Naive thymus-derived CD4-positive, alpha-beta T cell (primary cell): ENCODE measurements at regions not wholly inside any gene's neighbourhood (a gene's known extent, or its start where the extent isn't known, plus 50 kb on each side); places are given as distances from the start of the nearest gene placed in this dataset.
A peak's percentile ranks its signal among the peaks of the same experiment; 100 is the strongest.

Experiments used
- ATAC-seq: fragments of 150-1000 bp; cut with Tn5 transposase; 2 replicates; pipeline ENCODE4 v1.10.0; 2021; ENCODE audit warnings: mild to moderate bottlenecking, moderate library complexity
- CTCF ChIA-PET: fragments of 350-600 bp; sonication (Branson Sonifier 250); formaldehyde crosslinking; loops from one replicate; lab custom pipeline; 2021; ENCODE audit warnings: antibody characterized with exemption; lab: Charles Lee
- POLR2A ChIA-PET: fragments of 350-600 bp; sonication (Branson Sonifier 250); formaldehyde crosslinking; loops from one replicate; lab custom pipeline; 2021; ENCODE audit warnings: antibody characterized with exemption, inconsistent platforms; lab: Charles Lee
- DNase-seq, 9 donors: peaks; one replicate each; pipeline versions ENCODE4 v3.0.0 to v3.0.0-alpha.2; 2020 to 2022; ENCODE audit warnings: mixed read lengths in 1 of 9
- H3K27ac ChIP-seq: one replicate; pipeline ENCODE4 v1.7.0; 2013; ENCODE audit warnings: mild to moderate bottlenecking, low read depth, low read length, moderate library complexity
- H3K27me3 ChIP-seq, 2 donors: one replicate each; pipeline ENCODE4 v1.7.0; 2013; ENCODE audit warnings: low read length in 2 of 2, mild to moderate bottlenecking in 2 of 2, moderate library complexity in 2 of 2; ENCODE audit not compliant: control insufficient read depth in 2 of 2, insufficient read depth in 2 of 2
- H3K36me3 ChIP-seq, 3 experiments: 1 replicate in 2 of 3; 2 replicates in 1 of 3; pipeline ENCODE4 v1.7.0; 2013; ENCODE audit warnings: low read length in 3 of 3, mild to moderate bottlenecking in 3 of 3, moderate library complexity in 1 of 3; ENCODE audit not compliant: insufficient read depth in 3 of 3, control insufficient read depth in 2 of 3
- H3K4me1 ChIP-seq, 2 donors: one replicate each; pipeline ENCODE4 v1.7.0; 2013; ENCODE audit warnings: low read length in 2 of 2, mild to moderate bottlenecking in 2 of 2, moderate library complexity in 1 of 2; ENCODE audit not compliant: control insufficient read depth in 2 of 2, insufficient read depth in 2 of 2
- H3K4me3 ChIP-seq: 2 replicates; pipeline ENCODE4 v1.7.0; 2013; ENCODE audit warnings: mild to moderate bottlenecking, low read length
- H3K9me3 ChIP-seq, 3 experiments: 1 replicate in 2 of 3; 2 replicates in 1 of 3; pipeline ENCODE4 v1.7.0; 2013; ENCODE audit warnings: low read length in 3 of 3; ENCODE audit not compliant: control insufficient read depth in 2 of 3
- H3K27ac Mint-ChIP-seq, 9 donors: one replicate each; pipeline ENCODE4 v1.8.0; 2020 to 2022; ENCODE audit warnings: mixed read lengths in 9 of 9, mild to moderate bottlenecking in 8 of 9, moderate library complexity in 5 of 9, inconsistent platforms in 2 of 9
- H3K27me3 Mint-ChIP-seq, 5 donors: one replicate each; pipeline ENCODE4 v1.8.0; 2021 to 2022; ENCODE audit warnings: mixed read lengths in 5 of 5, mild to moderate bottlenecking in 1 of 5
- H3K36me3 Mint-ChIP-seq, 5 donors: one replicate each; pipeline ENCODE4 v1.8.0; 2020 to 2022; ENCODE audit warnings: mixed read lengths in 5 of 5, mild to moderate bottlenecking in 3 of 5, inconsistent platforms in 1 of 5
- H3K4me1 Mint-ChIP-seq, 7 donors: one replicate each; pipeline ENCODE4 v1.8.0; 2020 to 2022; ENCODE audit warnings: mixed read lengths in 7 of 7, mild to moderate bottlenecking in 3 of 7, inconsistent platforms in 1 of 7
- H3K4me3 Mint-ChIP-seq, 10 donors: one replicate each; pipeline ENCODE4 v1.8.0; 2020 to 2022; ENCODE audit warnings: mild to moderate bottlenecking in 10 of 10, mixed read lengths in 10 of 10, moderate library complexity in 6 of 10, inconsistent platforms in 2 of 10
- H3K9me3 Mint-ChIP-seq, 11 donors: one replicate each; pipeline ENCODE4 v1.8.0; 2020 to 2022; ENCODE audit warnings: mixed read lengths in 11 of 11, mild to moderate bottlenecking in 4 of 11, inconsistent platforms in 1 of 11, moderate library complexity in 1 of 11
- intact Hi-C, 2 donors: fragments of 100-400 bp; cut with micrococcal nuclease; formaldehyde crosslinking; loops; one replicate each; pipeline ENCODE4 v1.15.1; 2023

DNA sequence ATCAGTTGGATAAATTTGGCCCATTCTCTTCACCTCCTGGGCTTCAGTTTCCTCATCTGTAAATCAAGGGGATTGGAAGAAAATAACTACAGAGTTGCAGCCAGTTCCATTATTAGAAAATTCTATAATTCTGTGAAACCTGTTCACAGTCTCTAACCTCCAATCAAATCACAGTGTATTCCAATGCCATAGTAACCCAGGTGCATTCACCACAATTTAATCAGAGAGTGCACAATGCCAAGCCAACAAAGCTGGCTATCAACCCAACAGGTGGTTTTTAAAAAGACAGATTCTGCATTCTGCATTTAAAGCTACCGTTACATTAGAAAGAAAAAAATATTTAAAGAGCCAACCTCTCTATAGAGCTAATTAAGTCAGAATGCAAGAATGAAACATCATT lies 308.6 kb downstream of the RNF144A start:
- Mint-ChIP-seq H3K9me3 (peaks cover 0 to 18% (median 2%) of the 10 kb centered on the region in 11 donors), H3K27ac (no peak overlapping the region), H3K27me3 (peaks cover 0 to 12% (median 0%) of the 10 kb centered on the region in 5 donors), H3K36me3 (peaks cover 0 to 10% (median 3%) of the 10 kb centered on the region in 5 donors), H3K4me1 (no peaks in the 10 kb centered on the region), H3K4me3 (no peak overlapping the region)
- ChIA-PET CTCF (interaction anchor here (0.6 kb wide), 1 partner anchor 392 kb away, joined by 3 read pairs; no protein-coding TSS in a partner anchor), POLR2A (no interaction called here)
- Histone ChIP-seq H3K4me1 (no peaks in the 10 kb centered on the region), H3K27me3 (no peaks in the 10 kb centered on the region), H3K36me3 (no peaks in the 10 kb centered on the region), H3K27ac (no peak overlapping the region), H3K4me3 (no peak overlapping the region), H3K9me3 (no peaks in the 10 kb centered on the region)
- intact Hi-C loops = no loop called here
- DNase-seq (no peak), ATAC-seq (no peak)

GRCh38 chr2:7226501-7226900 lies 309.3 kb downstream of the RNF144A start:
- Histone ChIP-seq H3K4me1 (no peaks in the 10 kb centered on the region), H3K9me3 (no peaks in the 10 kb centered on the region), H3K27ac (no peak overlapping the region), H3K4me3 (no peak overlapping the region), H3K36me3 (no peaks in the 10 kb centered on the region), H3K27me3 (no peaks in the 10 kb centered on the region)
- ChIA-PET CTCF (interaction anchor here (0.6 kb wide), 1 partner anchor 392 kb away, joined by 3 read pairs; no protein-coding TSS in a partner anchor), POLR2A (no interaction called here)
- peaks cover 0 to 4% (median 0%) of the 10 kb centered on the region in 5 donors for H3K36me3 Mint-ChIP-seq
- H3K4me3 Mint-ChIP-seq = no peak overlapping the region
- peaks cover 0 to 10% (median 0%) of the 10 kb centered on the region in 5 donors for H3K27me3 Mint-ChIP-seq
- no peaks in the 10 kb centered on the region for H3K4me1 Mint-ChIP-seq
- peaks cover 0 to 11% (median 0%) of the 10 kb centered on the region in 11 donors for H3K9me3 Mint-ChIP-seq
- ATAC-seq (no peak), DNase-seq (no peak)
- H3K27ac Mint-ChIP-seq = no peak overlapping the region
- intact Hi-C loops = no loop called here

- no peaks in the 10 kb centered on the region for H3K4me1 Mint-ChIP-seq
These were observed 315.9 kb downstream of the RNF144A start for GRCh38 chr2:7233126-7233525.

GRCh38 chr2:7237466-7237865 lies 320.3 kb downstream of the RNF144A start:
- ChIA-PET CTCF (no interaction called here), POLR2A (no interaction called here)
- intact Hi-C loops = no loop called here
- Histone ChIP-seq H3K36me3 (no peaks in the 10 kb centered on the region), H3K4me3 (no peak overlapping the region), H3K27ac (no peak overlapping the region), H3K27me3 (no peaks in the 10 kb centered on the region), H3K9me3 (no peaks in the 10 kb centered on the region), H3K4me1 (no peaks in the 10 kb centered on the region)
- no peak for ATAC-seq
- no peak overlapping the region for H3K4me3 Mint-ChIP-seq
- no peak for DNase-seq
- peaks cover 0 to 3% (median 0%) of the 10 kb centered on the region in 5 donors for H3K36me3 Mint-ChIP-seq
- peaks cover 0 to 3% (median 0%) of the 10 kb centered on the region in 5 donors for H3K27me3 Mint-ChIP-seq
- no peak overlapping the region for H3K27ac Mint-ChIP-seq
- peaks cover 0 to 7% (median 4%) of the 10 kb centered on the region in 7 donors for H3K4me1 Mint-ChIP-seq
- peaks cover 0 to 2% (median 0%) of the 10 kb centered on the region in 11 donors for H3K9me3 Mint-ChIP-seq

More at GRCh38 chr2:7233126-7233525, 315.9 kb downstream of the RNF144A start:
- ChIA-PET POLR2A (no interaction called here), CTCF (no interaction called here)
- H3K9me3 ChIP-seq = no peaks in the 10 kb centered on the region
- Mint-ChIP-seq H3K9me3 (no peaks in the 10 kb centered on the region), H3K27ac (no peak overlapping the region), H3K36me3 (peaks cover 0 to 3% (median under 1%) of the 10 kb centered on the region in 5 donors), H3K27me3 (peaks cover 0 to 3% (median 0%) of the 10 kb centered on the region in 5 donors), H3K4me3 (no peak overlapping the region)
- no peaks in the 10 kb centered on the region for H3K36me3 ChIP-seq
- H3K4me1 ChIP-seq = no peaks in the 10 kb centered on the region
- DNase-seq = no peak
- intact Hi-C loops = no loop called here
- H3K27ac ChIP-seq = no peak overlapping the region
- H3K27me3 ChIP-seq = no peaks in the 10 kb centered on the region
- no peak for ATAC-seq
- H3K4me3 ChIP-seq = no peak overlapping the region

DNA sequence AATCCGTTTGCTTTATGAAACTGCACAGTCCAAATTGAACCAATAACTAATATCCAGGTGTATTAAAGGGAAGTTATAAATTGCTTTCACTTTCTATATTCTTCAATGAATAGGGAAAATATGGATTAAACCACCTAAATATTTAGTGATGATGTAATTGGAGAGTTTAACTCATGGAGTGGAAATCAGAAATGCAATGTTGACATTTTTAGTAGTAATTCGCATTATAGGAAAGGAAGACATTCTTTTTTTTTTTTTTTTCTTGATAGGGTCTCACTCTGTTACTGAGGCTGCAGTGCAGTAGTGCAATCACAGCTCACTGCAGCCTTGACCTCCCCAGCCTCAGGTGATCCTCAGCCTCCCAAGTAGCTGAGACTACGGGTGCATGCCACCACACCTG lies 321.9 kb downstream of the RNF144A start:
- Histone ChIP-seq H3K9me3 (no peaks in the 10 kb centered on the region), H3K36me3 (no peaks in the 10 kb centered on the region), H3K4me1 (no peaks in the 10 kb centered on the region), H3K27me3 (no peaks in the 10 kb centered on the region), H3K27ac (no peak overlapping the region), H3K4me3 (no peak overlapping the region)
- Mint-ChIP-seq H3K4me1 (peaks cover 0 to 10% (median 5%) of the 10 kb centered on the region in 7 donors), H3K36me3 (no peaks in the 10 kb centered on the region), H3K4me3 (no peak overlapping the region), H3K27me3 (no peaks in the 10 kb centered on the region), H3K9me3 (peaks cover 0 to 2% (median 0%) of the 10 kb centered on the region in 11 donors), H3K27ac (no peak overlapping the region)
- DNase-seq (no peak), ATAC-seq (no peak)
- CTCF ChIA-PET = no interaction called here
- POLR2A ChIA-PET = no interaction called here
- intact Hi-C loops = no loop called here

DNA sequence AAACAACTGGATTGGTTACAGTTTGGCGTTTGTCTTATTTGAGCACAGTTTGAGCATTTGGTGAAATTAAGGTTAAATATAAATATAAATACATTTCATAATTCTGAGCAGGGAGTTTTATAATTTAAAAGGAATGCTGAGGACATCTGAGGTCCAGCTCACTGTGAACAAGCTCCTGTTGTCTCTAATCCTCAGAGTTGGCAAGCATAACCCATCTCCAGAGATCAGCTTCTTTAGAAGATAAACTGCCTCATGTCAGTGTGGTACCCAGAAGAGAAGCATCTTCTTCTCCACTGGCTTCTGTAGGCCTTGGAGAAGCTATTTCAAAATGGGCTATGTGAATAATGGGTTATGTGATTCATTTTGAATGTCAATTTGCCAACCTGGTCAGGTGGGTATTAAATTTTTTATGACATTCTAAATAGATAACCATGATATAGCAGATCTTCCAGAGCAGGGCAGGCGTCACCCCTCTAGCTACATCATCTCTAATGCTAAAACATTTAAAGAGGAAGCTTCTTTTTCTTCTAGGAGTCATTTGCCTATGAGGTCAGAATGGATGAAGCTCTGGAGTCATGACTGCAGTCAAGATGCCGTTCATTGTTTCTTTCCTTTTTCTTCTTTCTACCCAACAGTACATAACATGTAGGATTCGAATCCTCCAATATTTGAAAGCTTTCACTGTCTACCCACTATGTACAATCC lies 324.0 kb downstream of the RNF144A start:
- H3K27ac Mint-ChIP-seq = no peak overlapping the region
- ATAC-seq (peak; percentile 24), DNase-seq (no peak)
- H3K36me3 Mint-ChIP-seq = no peaks in the 10 kb centered on the region
- no peaks in the 10 kb centered on the region for H3K4me1 ChIP-seq
- H3K4me3 Mint-ChIP-seq = no peak overlapping the region
- intact Hi-C loops = no loop called here
- H3K27me3 Mint-ChIP-seq = no peaks in the 10 kb centered on the region
- H3K27me3 ChIP-seq = no peaks in the 10 kb centered on the region
- no peak overlapping the region for H3K4me3 ChIP-seq
- CTCF ChIA-PET = no interaction called here
- no peak overlapping the region for H3K27ac ChIP-seq
- peaks cover 0 to 2% (median 0%) of the 10 kb centered on the region in 11 donors for H3K9me3 Mint-ChIP-seq
- H3K36me3 ChIP-seq = no peaks in the 10 kb centered on the region
- no peaks in the 10 kb centered on the region for H3K9me3 ChIP-seq
- POLR2A ChIA-PET = no interaction called here
- H3K4me1 Mint-ChIP-seq = peaks cover 0 to 10% (median 5%) of the 10 kb centered on the region in 7 donors
